PC-9 (cell line): ENCODE measurements at regions not wholly inside any gene's neighbourhood (a gene's known extent, or its start where the extent isn't known, plus 50 kb on each side); places are given as distances from the start of the nearest gene placed in this dataset.

Experiments used
- BruUV-seq: library from RNA; stranded (reverse); fragments of 400-500 nt; replicated peaks from 2 replicates; lab custom pipeline; 2021; lab: Mats Ljungman, UMichigan
- CTCF ChIA-PET: fragments of 300-600 bp; sonication (Branson Sonifier 250); formaldehyde crosslinking; loops from one replicate; lab custom pipeline; 2022; ENCODE audit warnings: antibody characterized with exemption; lab: Charles Lee
- POLR2A ChIA-PET: fragments of 300-600 bp; sonication (Branson Sonifier 250); formaldehyde crosslinking; loops from one replicate; lab custom pipeline; 2022; ENCODE audit warnings: antibody characterized with exemption; ENCODE audit not compliant: unreplicated experiment; lab: Charles Lee
- DNase-seq, 2 experiments: peaks; one replicate each; pipeline versions ENCODE4 v3.0.0 to v3.0.0-alpha.2; 2015 to 2022; ENCODE audit warnings: mixed read lengths in 1 of 2
- H2AFZ ChIP-seq: fragments of 200-600 bp; sonication (generic); 2 replicates; pipeline ENCODE4 v1.8.1; 2017; ENCODE audit warnings: antibody characterized with exemption
- H3F3A ChIP-seq: fragments of 200-600 bp; sonication (generic); 2 replicates; pipeline ENCODE4 v1.8.1; 2017; ENCODE audit warnings: antibody characterized with exemption, mild to moderate bottlenecking, low read depth; ENCODE audit not compliant: insufficient read depth
- H3K27ac ChIP-seq: fragments of 200-600 bp; sonication (generic); 2 replicates; pipeline ENCODE4 v1.6.1; 2016; ENCODE audit warnings: mixed run types
- H3K27me3 ChIP-seq: fragments of 200-600 bp; sonication (generic); 2 replicates; pipeline ENCODE4 v1.6.1; 2016; ENCODE audit warnings: low read depth, mixed run types; ENCODE audit not compliant: insufficient read depth
- H3K36me3 ChIP-seq: fragments of 200-600 bp; sonication (generic); 2 replicates; pipeline ENCODE4 v1.6.1; 2016; ENCODE audit warnings: low read depth, mixed run types
- H3K4me1 ChIP-seq: fragments of 200-600 bp; sonication (generic); replicated peaks from 2 replicates; pipeline ENCODE4 v1.6.1; 2016; ENCODE audit warnings: mixed run types; ENCODE audit not compliant: insufficient read depth
- H3K4me2 ChIP-seq: fragments of 200-600 bp; sonication (generic); 2 replicates; pipeline ENCODE4 v1.6.1; 2017; ENCODE audit warnings: mixed run types
- H3K4me3 ChIP-seq: fragments of 200-600 bp; sonication (generic); 2 replicates; pipeline ENCODE4 v1.6.1; 2016; ENCODE audit warnings: mixed run types
- H3K79me2 ChIP-seq: fragments of 200-600 bp; sonication (generic); 2 replicates; pipeline ENCODE4 v1.6.1; 2017; ENCODE audit warnings: low read depth, mixed run types
- H3K9me2 ChIP-seq: fragments of 200-600 bp; sonication (generic); 2 replicates; pipeline ENCODE4 v1.8.1; 2017; ENCODE audit warnings: mild to moderate bottlenecking; ENCODE audit not compliant: insufficient read depth
- H3K9me3 ChIP-seq: fragments of 200-600 bp; sonication (generic); 2 replicates; pipeline ENCODE4 v1.8.1; 2016; ENCODE audit warnings: low read depth; ENCODE audit not compliant: insufficient read depth
- H4K20me1 ChIP-seq: fragments of 200-600 bp; sonication (generic); 2 replicates; pipeline ENCODE4 v1.8.1; 2017; ENCODE audit not compliant: insufficient read depth
- CTCF ChIP-seq: fragments of 200-600 bp; sonication (generic); conservative IDR thresholded peaks from 2 replicates; pipeline ENCODE4 v1.6.1; 2017; ENCODE audit warnings: mixed run types, antibody characterized with exemption, mild to moderate bottlenecking, moderate library complexity
- EZH2 ChIP-seq: fragments of 200-600 bp; sonication (generic); IDR thresholded peaks from 2 replicates; pipeline ENCODE4 v1.8.0; 2017; ENCODE audit warnings: antibody characterized with exemption, low read depth
- intact Hi-C: fragments of 100-400 bp; cut with micrococcal nuclease; formaldehyde crosslinking; loops from one replicate; pipeline ENCODE4 v1.10.0; 2022; ENCODE audit not compliant: unreplicated experiment

- no peak for DNase-seq
- ChIA-PET CTCF (no interaction called here), POLR2A (no interaction called here)
- Histone ChIP-seq H4K20me1 (no peaks in the 10 kb centered on the region), H3K4me1 (no peaks in the 10 kb centered on the region), H3K36me3 (no peaks in the 10 kb centered on the region), H3K9me2 (no peaks in the 10 kb centered on the region), H3K4me2 (no peak overlapping the region), H3K4me3 (no peak overlapping the region), H3F3A (no peaks in the 10 kb centered on the region), H3K27me3 (no peaks in the 10 kb centered on the region), H3K79me2 (no peaks in the 10 kb centered on the region), H3K9me3 (no peaks in the 10 kb centered on the region; the same call in 1 of the 2 replicates), H3K27ac (no peak overlapping the region), H2AFZ (no peak overlapping the region)
- BruUV-seq, result no TSS peak
- TF ChIP-seq CTCF, result no peak
- no peak for TF ChIP-seq EZH2
- intact Hi-C loops, result no loop called here
Observed at GRCh38 chr3:55341502-55342031, 145.5 kb downstream of the WNT5A start.

GRCh38 chr3:55339819-55340218 lies 147.3 kb downstream of the WNT5A start:
- no TSS peak for BruUV-seq
- CTCF ChIA-PET, result no interaction called here
- no peaks in the 10 kb centered on the region for H3K79me2 ChIP-seq

GRCh38 chr3:55339390-55339789 lies 147.7 kb downstream of the WNT5A start:
- H2AFZ ChIP-seq, result no peak overlapping the region
- intact Hi-C loops, result no loop called here
- POLR2A ChIA-PET, result no interaction called here
- no peaks in the 10 kb centered on the region for H4K20me1 ChIP-seq
- H3K36me3 ChIP-seq, result no peaks in the 10 kb centered on the region
- DNase-seq, result no peak
- H3K9me3 ChIP-seq, result no peaks in the 10 kb centered on the region
- no peak for TF ChIP-seq EZH2
- TF ChIP-seq CTCF, result no peak
- H3K4me3 ChIP-seq, result no peak overlapping the region
- BruUV-seq, result no TSS peak
- no peak overlapping the region for H3K4me2 ChIP-seq
- H3K27ac ChIP-seq, result no peak overlapping the region
- no peaks in the 10 kb centered on the region for H3K27me3 ChIP-seq
- CTCF ChIA-PET, result no interaction called here
- no peaks in the 10 kb centered on the region for H3K4me1 ChIP-seq
- no peaks in the 10 kb centered on the region for H3K9me2 ChIP-seq
- no peaks in the 10 kb centered on the region for H3F3A ChIP-seq
- H3K79me2 ChIP-seq, result no peaks in the 10 kb centered on the region

More at GRCh38 chr3:55339819-55340218, 147.3 kb downstream of the WNT5A start:
- Histone ChIP-seq H3K27me3 (no peaks in the 10 kb centered on the region), H3K4me2 (no peak overlapping the region), H4K20me1 (no peaks in the 10 kb centered on the region), H3K9me3 (no peaks in the 10 kb centered on the region), H3F3A (no peaks in the 10 kb centered on the region), H3K36me3 (no peaks in the 10 kb centered on the region), H3K4me1 (no peaks in the 10 kb centered on the region), H3K4me3 (no peak overlapping the region), H3K9me2 (no peaks in the 10 kb centered on the region), H2AFZ (no peak overlapping the region), H3K27ac (no peak overlapping the region)
- no peak for DNase-seq
- POLR2A ChIA-PET, result no interaction called here
- intact Hi-C loops, result no loop called here
- TF ChIP-seq CTCF, result no peak
- no peak for TF ChIP-seq EZH2
